Lung (tissue), 11 donors: ENCODE measurements at regions not wholly inside any gene's neighbourhood (a gene's known extent, or its start where the extent isn't known, plus 50 kb on each side); places are given as distances from the start of the nearest gene placed in this dataset.
A peak's percentile ranks its signal among the peaks of the same experiment; 100 is the strongest.
"Not testable (repeated sequence)": the region's sequence is repeated elsewhere in the genome, so short reads cannot be mapped to it uniquely, and the experiment has no call there.

ENCODE experiments used
- ATAC-seq: fragments of 200-7000 bp; cut with Tn5 transposase; one replicate; pipeline ENCODE4 v1.9.1; 2020; ENCODE audit warnings: moderate number of reproducible peaks; ENCODE audit not compliant: insufficient read depth, low FRiP score
- DNase-seq, 3 donors: peaks; one replicate each; pipeline ENCODE4 v3.0.0-alpha.2; 2013 to 2017
- H3K27ac ChIP-seq, 2 donors: one replicate each; pipeline ENCODE4 v1.5.1; 2013; ENCODE audit warnings: mild to moderate bottlenecking in 2 of 2, moderate library complexity in 2 of 2, control low read depth in 1 of 2, inconsistent platforms in 1 of 2, low read depth in 1 of 2, low read length in 1 of 2
- H3K27me3 ChIP-seq, 3 donors: one replicate each; pipeline ENCODE4 v1.5.1; 2013; ENCODE audit warnings: low read length in 2 of 3; ENCODE audit not compliant: control insufficient read depth in 3 of 3, insufficient read depth in 3 of 3
- H3K36me3 ChIP-seq, 4 donors: one replicate each; pipeline ENCODE4 v1.5.1; 2013; ENCODE audit warnings: low read length in 4 of 4, mild to moderate bottlenecking in 1 of 4, moderate library complexity in 1 of 4; ENCODE audit not compliant: control insufficient read depth in 4 of 4, insufficient read depth in 4 of 4
- H3K4me1 ChIP-seq, 5 donors: one replicate each; pipeline ENCODE4 v1.5.1; 2013; ENCODE audit warnings: low read length in 5 of 5, mild to moderate bottlenecking in 2 of 5, moderate library complexity in 1 of 5; ENCODE audit not compliant: control insufficient read depth in 5 of 5, insufficient read depth in 5 of 5
- H3K4me3 ChIP-seq: one replicate; pipeline ENCODE4 v1.5.1; 2013; ENCODE audit warnings: mild to moderate bottlenecking, control low read depth, moderate library complexity
- H3K9ac ChIP-seq, 2 donors: one replicate each; pipeline ENCODE4 v1.5.1; 2013; ENCODE audit warnings: low read length in 2 of 2, control low read depth in 1 of 2; ENCODE audit not compliant: insufficient read depth in 1 of 2
- H3K9me3 ChIP-seq, 4 donors: one replicate each; pipeline ENCODE4 v1.5.1; 2013; ENCODE audit warnings: low read length in 3 of 4, mild to moderate bottlenecking in 1 of 4, moderate library complexity in 1 of 4; ENCODE audit not compliant: control insufficient read depth in 4 of 4, insufficient read depth in 3 of 4
- WGBS, 2 donors: extraction: QIAGEN DNeasy Blood & Tissue Kit; methylation state at CpG; one replicate each; pipeline ENCODE4 v1.1.7; 2013; 5-methylcytosine and 5-hydroxymethylcytosine counted together
- TF ChIP-seq, protein P1 (sequence below): IDR thresholded peaks from 2 replicates; pipeline ENCODE4 v1.5.1; 2012; ENCODE audit warnings: mild to moderate bottlenecking; ENCODE audit errors: control extremely low read depth, extremely low read depth
- donor health status: control.
- donor health status: control.
- donor health status: Bipolar disorder and iron deficiency.
- donor health status: healthy.
- donor health status: DM: yes; HTN: yes; CAD: no.

DNA sequence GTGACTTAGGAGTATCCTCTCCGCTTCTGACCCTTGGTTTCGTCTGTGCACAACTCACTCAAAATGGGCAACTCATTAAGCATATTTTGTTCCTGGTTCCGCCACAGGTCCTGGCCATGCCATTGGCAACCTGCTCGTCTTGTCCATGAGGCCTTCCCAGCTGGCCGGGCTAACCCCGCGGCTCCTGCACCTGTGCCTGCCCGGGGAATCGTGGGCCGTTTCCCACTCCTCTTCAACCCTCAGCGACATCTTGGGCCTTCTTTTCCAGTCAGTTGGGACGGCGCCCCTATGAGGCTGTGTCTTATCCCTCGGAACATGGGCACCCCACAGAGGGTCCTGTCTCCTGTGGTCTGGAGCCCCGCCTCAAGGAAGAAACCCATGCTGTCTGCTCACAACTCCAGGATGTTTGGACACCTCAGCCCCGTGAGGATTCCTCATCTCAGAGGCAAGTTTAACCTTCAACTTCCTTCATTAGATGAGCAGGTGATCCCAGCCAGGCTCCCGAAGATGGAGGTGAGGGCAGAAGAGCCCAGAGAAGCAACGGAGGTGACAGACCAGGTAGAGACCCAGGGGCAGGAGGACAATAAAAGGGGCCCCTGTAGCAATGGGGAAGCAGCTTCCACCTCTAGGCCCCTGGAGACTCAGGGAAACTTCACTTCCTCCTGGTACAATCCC lies 574.8 kb upstream of the C9orf72 start:
- not testable (repeated sequence) for H3K27ac ChIP-seq, H3K9ac ChIP-seq, DNase-seq, H3K36me3 ChIP-seq, H3K27me3 ChIP-seq, H3K4me1 ChIP-seq, H3K4me3 ChIP-seq, H3K9me3 ChIP-seq, ATAC-seq
- 95 to 96% methylated on average over 18 of the region's 18 CpGs for WGBS, 2 donors

GRCh38 chr9:28149361-28150050 lies 576.2 kb upstream of the C9orf72 start:
- DNase-seq, H3K9ac ChIP-seq, H3K36me3 ChIP-seq, H3K27me3 ChIP-seq, H3K4me3 ChIP-seq, H3K4me1 ChIP-seq, H3K9me3 ChIP-seq, ATAC-seq, H3K27ac ChIP-seq: not testable (repeated sequence)
- 92% methylated on average over 35 to 36 of the region's 36 CpGs for WGBS, 2 donors

DNA sequence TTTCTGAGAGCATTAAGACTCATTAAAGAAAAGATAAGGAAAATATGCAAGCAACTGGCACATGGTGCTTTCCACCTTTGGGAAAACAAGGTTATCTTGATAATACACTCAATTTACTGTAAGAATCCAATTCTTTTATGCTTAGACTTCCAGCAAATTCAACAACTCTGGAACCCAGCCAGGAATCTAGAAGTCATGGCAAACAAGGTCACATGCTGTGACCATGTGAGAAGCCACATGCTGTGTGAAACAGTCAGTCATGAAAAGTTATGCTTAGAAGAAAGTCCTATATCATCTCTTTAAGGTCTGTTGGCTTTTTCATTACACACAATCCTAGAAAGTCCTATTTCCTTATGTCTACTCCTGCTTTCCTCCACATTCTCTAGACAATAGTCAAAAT lies 581.8 kb upstream of the C9orf72 start:
- TF ChIP-seq, protein P1, sequence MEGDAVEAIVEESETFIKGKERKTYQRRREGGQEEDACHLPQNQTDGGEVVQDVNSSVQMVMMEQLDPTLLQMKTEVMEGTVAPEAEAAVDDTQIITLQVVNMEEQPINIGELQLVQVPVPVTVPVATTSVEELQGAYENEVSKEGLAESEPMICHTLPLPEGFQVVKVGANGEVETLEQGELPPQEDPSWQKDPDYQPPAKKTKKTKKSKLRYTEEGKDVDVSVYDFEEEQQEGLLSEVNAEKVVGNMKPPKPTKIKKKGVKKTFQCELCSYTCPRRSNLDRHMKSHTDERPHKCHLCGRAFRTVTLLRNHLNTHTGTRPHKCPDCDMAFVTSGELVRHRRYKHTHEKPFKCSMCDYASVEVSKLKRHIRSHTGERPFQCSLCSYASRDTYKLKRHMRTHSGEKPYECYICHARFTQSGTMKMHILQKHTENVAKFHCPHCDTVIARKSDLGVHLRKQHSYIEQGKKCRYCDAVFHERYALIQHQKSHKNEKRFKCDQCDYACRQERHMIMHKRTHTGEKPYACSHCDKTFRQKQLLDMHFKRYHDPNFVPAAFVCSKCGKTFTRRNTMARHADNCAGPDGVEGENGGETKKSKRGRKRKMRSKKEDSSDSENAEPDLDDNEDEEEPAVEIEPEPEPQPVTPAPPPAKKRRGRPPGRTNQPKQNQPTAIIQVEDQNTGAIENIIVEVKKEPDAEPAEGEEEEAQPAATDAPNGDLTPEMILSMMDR: no peak
- DNase-seq: peak in 2 of 3 donors; percentile 32 to 58
- H3K27me3 ChIP-seq: no peaks in the 10 kb centered on the region

DNA sequence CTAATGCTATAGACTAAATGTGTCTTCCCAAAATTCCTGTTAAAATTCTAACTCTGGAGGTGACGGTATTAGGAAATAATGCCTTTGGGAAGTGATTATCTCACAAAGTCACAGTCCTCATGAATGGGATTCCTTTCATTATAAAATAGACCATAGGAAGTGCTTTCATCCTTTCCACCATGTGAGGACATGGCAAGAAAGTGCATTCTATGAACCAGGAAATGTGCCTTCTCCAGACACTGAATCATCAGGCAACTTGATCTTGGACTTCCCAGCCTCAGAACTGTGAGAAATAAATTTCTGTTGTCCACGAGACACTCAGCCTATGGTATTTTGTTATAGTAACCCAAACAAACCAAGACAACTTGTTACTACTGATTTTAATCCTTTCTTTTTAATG lies 582.4 kb upstream of the C9orf72 start:
- no peak overlapping the region for H3K9ac ChIP-seq
- no peaks in the 10 kb centered on the region for H3K9me3 ChIP-seq
- 73 to 76% methylated on average over 2 of the region's 2 CpGs for WGBS, 2 donors
- no peak overlapping the region for H3K4me3 ChIP-seq
- peaks cover 0 to 5% (median 0%) of the 10 kb centered on the region in 5 donors for H3K4me1 ChIP-seq
- H3K27me3 ChIP-seq: no peaks in the 10 kb centered on the region
- ATAC-seq: no peak
- no peak for DNase-seq
- H3K27ac ChIP-seq: no peak overlapping the region
- TF ChIP-seq, protein P1: no peak
- no peaks in the 10 kb centered on the region for H3K36me3 ChIP-seq

More for the DNA sequence above, 581.8 kb upstream of the C9orf72 start:
- Histone ChIP-seq H3K4me3 (no peak overlapping the region), H3K4me1 (peaks cover 0 to 5% (median 0%) of the 10 kb centered on the region in 5 donors), H3K9me3 (peaks cover 0 to under 1% (median 0%) of the 10 kb centered on the region in 4 donors), H3K36me3 (no peaks in the 10 kb centered on the region), H3K27ac (no peak overlapping the region), H3K9ac (no peak overlapping the region)
- no peak for ATAC-seq
